ENCODE measurements at regions not wholly inside any gene's neighbourhood (a gene's known extent, or its start where the extent isn't known, plus 50 kb on each side); places are given as distances from the start of the nearest gene placed in this dataset.

GRCh38 chr10:111703986-111704385 lies 479.6 kb downstream of the GPAM start:
- BruUV-seq (replicated peaks), result no TSS peak
- dilution Hi-C loops (cut with MboI; ENCODE audit: extremely low pct_ligation_motif_present, low sequenced_read_pairs), result no loop called here
- DNase-seq (ENCODE audit: low read depth, low spot score) (no peak), FAIRE-seq (peak; percentile 21)
- H4K20me1 ChIP-seq (replicated peaks; ENCODE audit: control insufficient read depth, extremely low read depth, insufficient read depth, low read length), result no peaks in the 10 kb centered on the region
- H3K27ac ChIP-seq (ENCODE audit: insufficient read depth, low read depth, low read length), result no peak overlapping the region
- no peaks in the 10 kb centered on the region for H3K4me1 ChIP-seq (ENCODE audit: control insufficient read depth, extremely low read depth, insufficient read depth, low read length)
- H3K4me3 ChIP-seq (replicated peaks in 1 of 3; ENCODE audit: insufficient read depth in 1 of 3, low read depth in 1 of 3, low read length in 3 of 3), result no peak overlapping the region
- no peak for TF ChIP-seq MYC (IDR thresholded peaks at IDR 0.05; ENCODE audit: low read depth, low read length)
- no peak for TF ChIP-seq POLR2AphosphoS5 (IDR thresholded peaks at IDR 0.05; ENCODE audit: insufficient read depth, low read depth, low read length)
- TF ChIP-seq POLR2A (IDR thresholded peaks at IDR 0.05; ENCODE audit: low read depth, low read length), result no peak
- TF ChIP-seq FOS (IDR thresholded peaks at IDR 0.05; ENCODE audit: borderline replicate concordance, insufficient read depth, low read length), result no peak
- TF ChIP-seq JUN (IDR thresholded peaks at IDR 0.05; ENCODE audit: borderline replicate concordance, insufficient read depth, insufficient read length, low read depth), result no peak
- no peak for TF ChIP-seq EZH2 (IDR thresholded peaks at IDR 0.05; ENCODE audit: borderline replicate concordance, low read depth, low read length, severe bottlenecking)
- no peak for TF ChIP-seq MAX (IDR thresholded peaks at IDR 0.05; ENCODE audit: insufficient read depth, insufficient read length)
- no peak for TF ChIP-seq GATA2 (IDR thresholded peaks at IDR 0.05; ENCODE audit: insufficient read depth, insufficient read length, low read depth, low read length)
- TF ChIP-seq CTCF (IDR thresholded peaks at IDR 0.05; ENCODE audit: extremely low read depth in 1 of 2, insufficient read depth in 1 of 2, low read depth in 1 of 2, low read length in 2 of 2), result no peak
- H3K36me3 ChIP-seq (ENCODE audit: control insufficient read depth in 2 of 2, extremely low read depth in 1 of 2, insufficient read depth in 2 of 2, low read length in 2 of 2), result no peaks in the 10 kb centered on the region
- ChIA-PET POLR2A (no interaction called here), CTCF (no interaction called here)
- no peak overlapping the region for H2AFZ ChIP-seq (ENCODE audit: low read depth, low read length)
- intact Hi-C loops (cut with micrococcal nuclease), result no loop called here
- no peak overlapping the region for H3K4me2 ChIP-seq (ENCODE audit: insufficient read depth, low read length)
- no peaks in the 10 kb centered on the region for H3K79me2 ChIP-seq (ENCODE audit: control insufficient read depth, insufficient read depth, low read length)
- H3K9me3 ChIP-seq (replicated peaks; ENCODE audit: control insufficient read depth, insufficient read depth, low read length), result peaks cover 3% of the 10 kb centered on the region
- H3K27me3 ChIP-seq (ENCODE audit: control insufficient read depth in 2 of 2, insufficient read depth in 2 of 2, low read length in 2 of 2), result no peaks in the 10 kb centered on the region
- H3K9me1 ChIP-seq (replicated peaks; ENCODE audit: control insufficient read depth, extremely low read depth, insufficient read depth, low read length), result no peaks in the 10 kb centered on the region
- no peak overlapping the region for H3K9ac ChIP-seq (replicated peaks; ENCODE audit: extremely low read depth, insufficient read depth, low read length)

All from endothelial cell of umbilical vein (primary cell).